HUES48 (cell line): ENCODE measurements at regions not wholly inside any gene's neighbourhood (a gene's known extent, or its start where the extent isn't known, plus 50 kb on each side); places are given as distances from the start of the nearest gene placed in this dataset.
"Not testable (repeated sequence)": the region's sequence is repeated elsewhere in the genome, so short reads cannot be mapped to it uniquely, and the experiment has no call there.

Source experiments
- H3K27ac ChIP-seq: one replicate; pipeline ENCODE4 v1.7.0; 2013; ENCODE audit warnings: low read depth, low read length, inconsistent platforms
- H3K27me3 ChIP-seq: 2 replicates; pipeline ENCODE4 v1.6.1; 2013; ENCODE audit warnings: mild to moderate bottlenecking, low read length; ENCODE audit not compliant: control insufficient read depth, insufficient read depth
- H3K36me3 ChIP-seq: 2 replicates; pipeline ENCODE4 v1.6.1; 2013; ENCODE audit warnings: low read length; ENCODE audit not compliant: control insufficient read depth, insufficient read depth
- H3K4me1 ChIP-seq: 2 replicates; pipeline ENCODE4 v1.6.1; 2013; ENCODE audit warnings: mild to moderate bottlenecking, low read length; ENCODE audit not compliant: control insufficient read depth, insufficient read depth
- H3K4me3 ChIP-seq: 2 replicates; pipeline ENCODE4 v1.5.1; 2013; ENCODE audit warnings: mild to moderate bottlenecking, low read depth, low read length
- H3K9ac ChIP-seq: 2 replicates; pipeline ENCODE4 v1.6.1; 2013; ENCODE audit warnings: mild to moderate bottlenecking, low read depth, low read length, moderate library complexity
- H3K9me3 ChIP-seq: 2 replicates; pipeline ENCODE4 v1.6.1; 2013; ENCODE audit warnings: low read length; ENCODE audit not compliant: control insufficient read depth, insufficient read depth

GRCh38 chr2:12009323-12009905 lies 263.0 kb downstream of the LPIN1 start:
- no peaks in the 10 kb centered on the region for H3K36me3 ChIP-seq
- no peak overlapping the region for H3K4me3 ChIP-seq
- peaks cover 16% of the 10 kb centered on the region for H3K4me1 ChIP-seq
- no peaks in the 10 kb centered on the region for H3K27me3 ChIP-seq
- H3K9ac ChIP-seq, result no peak overlapping the region
- H3K27ac ChIP-seq, result no peak overlapping the region
- H3K9me3 ChIP-seq, result no peaks in the 10 kb centered on the region

- Histone ChIP-seq H3K36me3 (no peaks in the 10 kb centered on the region), H3K27ac (no peak overlapping the region), H3K4me1 (peaks cover 16% of the 10 kb centered on the region), H3K9me3 (no peaks in the 10 kb centered on the region), H3K4me3 (no peak overlapping the region), H3K9ac (no peak overlapping the region), H3K27me3 (no peaks in the 10 kb centered on the region)
These were observed 263.6 kb downstream of the LPIN1 start for GRCh38 chr2:12010059-12010458.

- Histone ChIP-seq H3K9ac (no peak overlapping the region), H3K9me3 (no peaks in the 10 kb centered on the region), H3K27ac (no peak overlapping the region), H3K36me3 (no peaks in the 10 kb centered on the region), H3K4me1 (peaks cover 16% of the 10 kb centered on the region), H3K27me3 (no peaks in the 10 kb centered on the region), H3K4me3 (no peak overlapping the region)
These were observed 264.3 kb downstream of the LPIN1 start for GRCh38 chr2:12010779-12011178.

- H3K9ac ChIP-seq, result no peak overlapping the region
- no peaks in the 10 kb centered on the region for H3K4me1 ChIP-seq
- H3K36me3 ChIP-seq, result no peaks in the 10 kb centered on the region
- no peak overlapping the region for H3K27ac ChIP-seq
- H3K9me3 ChIP-seq, result no peaks in the 10 kb centered on the region
- no peaks in the 10 kb centered on the region for H3K27me3 ChIP-seq
- no peak overlapping the region for H3K4me3 ChIP-seq
These were observed 267.9 kb downstream of the LPIN1 start for GRCh38 chr2:12014088-12014960.

GRCh38 chr2:12017499-12018157 lies 271.2 kb downstream of the LPIN1 start:
- Histone ChIP-seq H3K27me3 (no peaks in the 10 kb centered on the region), H3K4me3 (no peak overlapping the region), H3K27ac (no peak overlapping the region), H3K36me3 (no peaks in the 10 kb centered on the region), H3K9me3 (peaks cover 21% of the 10 kb centered on the region), H3K9ac (no peak overlapping the region), H3K4me1 (no peaks in the 10 kb centered on the region)

GRCh38 chr2:12018726-12019125 lies 272.3 kb downstream of the LPIN1 start:
- H3K4me3 ChIP-seq, H3K27ac ChIP-seq, H3K9ac ChIP-seq, H3K27me3 ChIP-seq, H3K36me3 ChIP-seq, H3K4me1 ChIP-seq: not testable (repeated sequence)
- H3K9me3 ChIP-seq, result peaks cover 21% of the 10 kb centered on the region

GRCh38 chr2:12020833-12021469 lies 274.5 kb downstream of the LPIN1 start:
- no peak overlapping the region for H3K4me3 ChIP-seq
- H3K27me3 ChIP-seq, result no peaks in the 10 kb centered on the region
- H3K9me3 ChIP-seq, result peaks cover 21% of the 10 kb centered on the region
- H3K4me1 ChIP-seq, result no peaks in the 10 kb centered on the region
- H3K9ac ChIP-seq, result no peak overlapping the region
- no peaks in the 10 kb centered on the region for H3K36me3 ChIP-seq
- H3K27ac ChIP-seq, result no peak overlapping the region

GRCh38 chr2:12024197-12024907 lies 277.9 kb downstream of the LPIN1 start:
- H3K4me1 ChIP-seq, H3K9ac ChIP-seq, H3K36me3 ChIP-seq, H3K27me3 ChIP-seq, H3K27ac ChIP-seq, H3K4me3 ChIP-seq: not testable (repeated sequence)
- peaks cover 21% of the 10 kb centered on the region for H3K9me3 ChIP-seq

GRCh38 chr2:12027136-12027535 lies 280.7 kb downstream of the LPIN1 start:
- Histone ChIP-seq H3K4me3 (no peak overlapping the region), H3K27ac (no peak overlapping the region), H3K36me3 (no peaks in the 10 kb centered on the region), H3K4me1 (no peaks in the 10 kb centered on the region), H3K27me3 (no peaks in the 10 kb centered on the region), H3K9ac (no peak overlapping the region), H3K9me3 (no peaks in the 10 kb centered on the region)

GRCh38 chr2:12031866-12032265 lies 285.4 kb downstream of the LPIN1 start:
- no peak overlapping the region for H3K4me3 ChIP-seq
- no peaks in the 10 kb centered on the region for H3K9me3 ChIP-seq
- no peak overlapping the region for H3K9ac ChIP-seq
- no peak overlapping the region for H3K27ac ChIP-seq
- no peaks in the 10 kb centered on the region for H3K4me1 ChIP-seq
- no peaks in the 10 kb centered on the region for H3K27me3 ChIP-seq
- H3K36me3 ChIP-seq, result no peaks in the 10 kb centered on the region
